ENCODE measurements at regions not wholly inside any gene's neighbourhood (a gene's known extent, or its start where the extent isn't known, plus 50 kb on each side); places are given as distances from the start of the nearest gene placed in this dataset.

DNA sequence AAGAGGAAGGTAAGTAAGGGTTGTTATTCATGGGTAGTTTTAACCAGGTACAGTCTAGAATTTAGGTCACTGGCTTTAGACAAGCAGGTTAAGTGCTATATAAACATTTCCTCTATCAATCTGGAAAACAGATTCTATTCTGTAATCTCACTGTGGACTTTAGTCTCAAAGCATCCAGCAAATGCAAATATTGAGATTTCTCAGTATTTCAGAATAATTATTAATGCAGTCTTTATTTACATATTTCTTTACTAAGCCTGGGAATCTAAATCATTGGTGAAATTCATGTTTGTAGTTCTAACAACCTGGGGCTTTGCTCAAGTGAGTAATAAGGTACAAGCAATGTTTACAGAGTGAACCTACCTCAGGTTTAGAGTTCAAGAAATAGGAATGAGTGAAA, 61.9 kb downstream of the SLC41A2 start:
- no peaks in the 10 kb centered on the region for H3F3A ChIP-seq (ENCODE audit: insufficient read depth)
- no peak overlapping the region for H3K4me3 ChIP-seq
- TF ChIP-seq EZH2phosphoT487 (IDR thresholded peaks at IDR 0.05; ENCODE audit: insufficient read depth, low read depth): no peak
- no peak for TF ChIP-seq EZH2 (IDR thresholded peaks at IDR 0.05; ENCODE audit: insufficient read depth, poor library complexity, severe bottlenecking)
- H3K4me2 ChIP-seq (ENCODE audit: unreplicated experiment): no peak overlapping the region
- H3K9ac ChIP-seq: no peak overlapping the region
- no peaks in the 10 kb centered on the region for H3K79me2 ChIP-seq (ENCODE audit: insufficient read depth)
- DNase-seq: no peak
- no peaks in the 10 kb centered on the region for H4K20me1 ChIP-seq (ENCODE audit: insufficient read depth)
- no peaks in the 10 kb centered on the region for H3K9me2 ChIP-seq (ENCODE audit: insufficient read depth)
- no peaks in the 10 kb centered on the region for H3K27me3 ChIP-seq (replicated peaks; ENCODE audit: insufficient read depth)
- H2AFZ ChIP-seq: no peak overlapping the region
- no peaks in the 10 kb centered on the region for H3K9me3 ChIP-seq (ENCODE audit: low read depth)
- no peaks in the 10 kb centered on the region for H3K4me1 ChIP-seq (ENCODE audit: insufficient read depth)
- in situ Hi-C loops (cut with MboI): no loop called here
- H3K27ac ChIP-seq: no peak overlapping the region
- H3K36me3 ChIP-seq (ENCODE audit: low read depth): no peaks in the 10 kb centered on the region

DNA sequence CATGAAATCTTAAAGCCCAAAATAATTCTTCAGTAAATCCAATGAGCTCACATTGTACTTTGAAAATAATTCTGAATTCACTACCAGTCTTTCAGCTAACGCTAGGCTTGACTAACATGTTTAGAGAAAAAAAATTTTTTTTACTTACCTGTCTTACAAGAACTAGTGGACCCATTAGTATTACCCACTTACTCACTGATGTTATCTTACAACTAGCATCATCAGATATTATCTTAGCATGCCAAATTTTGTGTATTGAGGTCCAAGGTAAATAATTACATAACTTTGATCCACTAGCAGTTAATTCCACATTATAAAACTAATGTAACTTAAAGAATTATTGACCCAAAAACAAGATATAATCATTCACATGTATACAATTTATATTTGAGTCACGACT, 62.7 kb downstream of the SLC41A2 start:
- no peaks in the 10 kb centered on the region for H3K79me2 ChIP-seq (ENCODE audit: insufficient read depth)
- H3K4me1 ChIP-seq (ENCODE audit: insufficient read depth): no peaks in the 10 kb centered on the region
- H3K36me3 ChIP-seq (ENCODE audit: low read depth): no peaks in the 10 kb centered on the region
- no peak overlapping the region for H3K4me3 ChIP-seq
- H4K20me1 ChIP-seq (ENCODE audit: insufficient read depth): no peaks in the 10 kb centered on the region
- WGBS, 2 experiments (ENCODE audit: low coverage in 1 of 2, low lambda C conversion rate in 2 of 2, missing lambda C conversion rate in 2 of 2): 79 to 80% methylated on average over 2 of the region's 2 CpGs
- no peak overlapping the region for H3K27ac ChIP-seq
- in situ Hi-C loops (cut with MboI): no loop called here
- H3K9ac ChIP-seq: no peak overlapping the region
- H3K9me3 ChIP-seq (ENCODE audit: low read depth): no peaks in the 10 kb centered on the region
- DNase-seq: no peak
- no peak overlapping the region for H3K4me2 ChIP-seq (ENCODE audit: unreplicated experiment)
- H3K27me3 ChIP-seq (replicated peaks; ENCODE audit: insufficient read depth): no peaks in the 10 kb centered on the region
- H2AFZ ChIP-seq: no peak overlapping the region
- no peaks in the 10 kb centered on the region for H3K9me2 ChIP-seq (ENCODE audit: insufficient read depth)
- TF ChIP-seq EZH2 (IDR thresholded peaks at IDR 0.05; ENCODE audit: insufficient read depth, poor library complexity, severe bottlenecking): no peak
- TF ChIP-seq EZH2phosphoT487 (IDR thresholded peaks at IDR 0.05; ENCODE audit: insufficient read depth, low read depth): no peak
- no peaks in the 10 kb centered on the region for H3F3A ChIP-seq (ENCODE audit: insufficient read depth)

DNA sequence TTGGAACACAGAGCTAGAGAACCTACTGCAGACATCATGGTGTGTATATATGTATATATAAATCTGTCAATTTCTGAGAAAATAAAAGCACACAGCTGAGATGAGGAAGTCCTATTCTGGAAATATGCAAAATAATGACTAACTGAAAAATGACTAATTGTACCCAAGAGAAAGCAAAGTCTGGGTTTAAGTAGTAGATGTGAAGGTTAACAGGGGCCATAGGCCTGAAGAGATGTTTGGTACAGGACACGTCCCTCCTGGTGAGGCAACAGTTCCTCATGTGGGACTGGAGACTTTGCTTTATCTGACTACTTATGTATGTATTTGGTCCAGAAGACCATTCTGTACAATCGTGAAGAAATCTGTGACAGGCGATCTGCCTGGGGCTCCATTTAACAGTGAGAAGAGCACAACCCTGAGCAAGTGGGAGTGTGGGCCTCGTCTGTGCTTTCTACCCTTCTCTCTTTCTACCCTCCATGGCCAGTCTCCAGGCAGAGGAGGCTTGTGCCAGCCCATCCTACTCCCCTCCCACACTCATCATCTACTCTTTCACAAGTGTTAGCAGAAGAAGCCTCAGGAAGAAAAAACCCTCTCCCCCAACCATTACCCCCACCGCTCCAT, 67.5 kb downstream of the SLC41A2 start:
- no peaks in the 10 kb centered on the region for H3K36me3 ChIP-seq (ENCODE audit: low read depth)
- H3K4me3 ChIP-seq: no peak overlapping the region
- no peaks in the 10 kb centered on the region for H3F3A ChIP-seq (ENCODE audit: insufficient read depth)
- 92 to 96% methylated on average over 5 of the region's 5 CpGs for WGBS, 2 experiments (ENCODE audit: low coverage in 1 of 2, low lambda C conversion rate in 2 of 2, missing lambda C conversion rate in 2 of 2)
- no peak overlapping the region for H3K4me2 ChIP-seq (ENCODE audit: unreplicated experiment)
- TF ChIP-seq EZH2phosphoT487 (IDR thresholded peaks at IDR 0.05; ENCODE audit: insufficient read depth, low read depth) (no peak), EZH2 (IDR thresholded peaks at IDR 0.05; ENCODE audit: insufficient read depth, poor library complexity, severe bottlenecking) (no peak)
- no peak overlapping the region for H3K27ac ChIP-seq
- H3K4me1 ChIP-seq (ENCODE audit: insufficient read depth): no peaks in the 10 kb centered on the region
- DNase-seq: peak; percentile 20
- in situ Hi-C loops (cut with MboI): no loop called here
- H3K79me2 ChIP-seq (ENCODE audit: insufficient read depth): no peaks in the 10 kb centered on the region
- H2AFZ ChIP-seq: no peak overlapping the region
- H3K9ac ChIP-seq: no peak overlapping the region
- H3K9me3 ChIP-seq (ENCODE audit: low read depth): no peaks in the 10 kb centered on the region
- no peaks in the 10 kb centered on the region for H3K9me2 ChIP-seq (ENCODE audit: insufficient read depth)
- H4K20me1 ChIP-seq (ENCODE audit: insufficient read depth): no peaks in the 10 kb centered on the region
- no peaks in the 10 kb centered on the region for H3K27me3 ChIP-seq (replicated peaks; ENCODE audit: insufficient read depth)

DNA sequence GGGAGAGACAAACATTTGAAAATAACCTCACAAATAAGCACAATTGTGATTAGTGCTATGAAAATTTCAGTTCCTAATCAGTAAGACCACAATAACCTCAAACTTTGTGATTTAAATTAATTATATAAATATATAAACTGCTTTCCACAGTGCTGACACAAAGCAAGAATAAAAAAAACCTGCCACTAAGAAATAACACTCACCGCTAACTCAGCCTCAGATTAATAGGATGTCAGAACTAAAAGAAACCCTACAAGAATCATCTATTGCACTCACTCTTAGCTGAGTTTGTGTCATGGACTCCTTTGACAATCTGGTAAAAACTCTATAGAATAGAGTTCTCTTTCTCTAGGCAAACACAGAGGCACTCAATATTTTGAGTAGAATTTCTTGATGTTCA, 68.4 kb downstream of the SLC41A2 start:
- no peaks in the 10 kb centered on the region for H3K4me1 ChIP-seq (ENCODE audit: insufficient read depth)
- WGBS, 2 experiments (ENCODE audit: low coverage in 1 of 2, low lambda C conversion rate in 2 of 2, missing lambda C conversion rate in 2 of 2): 98 to 100% methylated on average over 1 of the region's 1 CpG
- H3K79me2 ChIP-seq (ENCODE audit: insufficient read depth): no peaks in the 10 kb centered on the region
- no peak overlapping the region for H3K4me3 ChIP-seq
- H3K36me3 ChIP-seq (ENCODE audit: low read depth): no peaks in the 10 kb centered on the region
- H2AFZ ChIP-seq: no peak overlapping the region
- no peak overlapping the region for H3K4me2 ChIP-seq (ENCODE audit: unreplicated experiment)
- H3K27me3 ChIP-seq (replicated peaks; ENCODE audit: insufficient read depth): no peaks in the 10 kb centered on the region
- DNase-seq: no peak
- 0 out of 2 replicates have a peak, but pooled peaks cover 4% of the 10 kb centered on the region for H3K9me2 ChIP-seq (ENCODE audit: insufficient read depth)
- no peak for TF ChIP-seq EZH2 (IDR thresholded peaks at IDR 0.05; ENCODE audit: insufficient read depth, poor library complexity, severe bottlenecking)
- TF ChIP-seq EZH2phosphoT487 (IDR thresholded peaks at IDR 0.05; ENCODE audit: insufficient read depth, low read depth): no peak
- no peaks in the 10 kb centered on the region for H3K9me3 ChIP-seq (ENCODE audit: low read depth)
- no peaks in the 10 kb centered on the region for H3F3A ChIP-seq (ENCODE audit: insufficient read depth)
- H3K9ac ChIP-seq: no peak overlapping the region
- in situ Hi-C loops (cut with MboI): no loop called here
- H3K27ac ChIP-seq: no peak overlapping the region
- H4K20me1 ChIP-seq (ENCODE audit: insufficient read depth): no peaks in the 10 kb centered on the region

DNA sequence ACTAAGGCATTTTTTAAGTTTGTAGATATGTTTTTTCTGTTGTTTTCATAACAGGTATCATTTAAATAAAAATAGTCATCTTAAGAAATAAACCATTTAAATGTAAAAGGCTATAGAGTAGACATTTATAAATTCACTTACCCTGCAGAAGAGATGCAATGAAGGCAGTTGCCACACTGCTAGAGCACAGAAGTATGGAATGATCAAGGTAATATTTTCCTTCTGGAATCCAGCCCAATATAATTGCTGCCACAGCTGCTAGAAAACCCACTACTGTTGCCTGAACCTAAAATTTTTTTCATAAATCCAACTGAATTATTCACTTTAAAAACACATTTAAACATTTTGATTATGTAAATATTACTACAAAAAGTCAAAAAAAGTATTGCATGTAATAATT, 69.2 kb downstream of the SLC41A2 start:
- 0 out of 2 replicates have a peak, but pooled peaks cover 4% of the 10 kb centered on the region for H3K9me2 ChIP-seq (ENCODE audit: insufficient read depth)

More for the DNA sequence above, 69.2 kb downstream of the SLC41A2 start:
- Histone ChIP-seq H2AFZ (no peak overlapping the region), H3K27me3 (replicated peaks; ENCODE audit: insufficient read depth) (no peaks in the 10 kb centered on the region), H3K4me1 (ENCODE audit: insufficient read depth) (no peaks in the 10 kb centered on the region), H3K4me2 (ENCODE audit: unreplicated experiment) (no peak overlapping the region), H4K20me1 (ENCODE audit: insufficient read depth) (no peaks in the 10 kb centered on the region), H3K9ac (no peak overlapping the region), H3K36me3 (ENCODE audit: low read depth) (no peaks in the 10 kb centered on the region), H3K79me2 (ENCODE audit: insufficient read depth) (no peaks in the 10 kb centered on the region), H3F3A (ENCODE audit: insufficient read depth) (no peaks in the 10 kb centered on the region), H3K4me3 (no peak overlapping the region), H3K27ac (no peak overlapping the region), H3K9me3 (ENCODE audit: low read depth) (no peaks in the 10 kb centered on the region)
- DNase-seq: no peak
- in situ Hi-C loops (cut with MboI): no loop called here
- no peak for TF ChIP-seq EZH2 (IDR thresholded peaks at IDR 0.05; ENCODE audit: insufficient read depth, poor library complexity, severe bottlenecking)
- no peak for TF ChIP-seq EZH2phosphoT487 (IDR thresholded peaks at IDR 0.05; ENCODE audit: insufficient read depth, low read depth)

All from GM23248 (cell line).